H9 (cell line): ENCODE measurements at regions not wholly inside any gene's neighbourhood (a gene's known extent, or its start where the extent isn't known, plus 50 kb on each side); places are given as distances from the start of the nearest gene placed in this dataset.

ENCODE experiments used
- DNase-seq: peaks from one replicate; pipeline ENCODE4 v3.0.0-alpha.2; 2017
- H2AFZ ChIP-seq: one replicate; pipeline ENCODE4 v1.6.1; 2013; ENCODE audit warnings: mild to moderate bottlenecking, low read length, control low read depth, moderate library complexity
- H2AK5ac ChIP-seq: 2 replicates; pipeline ENCODE4 v1.6.1; 2013; ENCODE audit warnings: low read length, control low read depth, mixed read lengths; ENCODE audit not compliant: insufficient read length
- H2BK120ac ChIP-seq: one replicate; pipeline ENCODE4 v1.6.1; 2013; ENCODE audit warnings: low read depth, mild to moderate bottlenecking, low read length, control low read depth, inconsistent platforms; ENCODE audit not compliant: poor library complexity, severe bottlenecking
- H2BK12ac ChIP-seq: 2 replicates; pipeline ENCODE4 v1.6.1; 2013; ENCODE audit warnings: low read length, control low read depth, mixed read lengths, low read depth; ENCODE audit not compliant: insufficient read length
- H2BK15ac ChIP-seq: 2 replicates; pipeline ENCODE4 v1.6.1; 2013; ENCODE audit warnings: low read depth, low read length, control low read depth
- H2BK20ac ChIP-seq: one replicate; pipeline ENCODE4 v1.6.1; 2013; ENCODE audit warnings: low read depth, mild to moderate bottlenecking, low read length, control low read depth, inconsistent platforms; ENCODE audit not compliant: poor library complexity, severe bottlenecking
- H2BK5ac ChIP-seq: 2 replicates; pipeline ENCODE4 v1.6.1; 2013; ENCODE audit warnings: low read length, control low read depth, mixed read lengths; ENCODE audit not compliant: insufficient read length
- H3K14ac ChIP-seq: 2 replicates; pipeline ENCODE4 v1.6.1; 2013; ENCODE audit warnings: low read length, control low read depth; ENCODE audit not compliant: insufficient read depth
- H3K18ac ChIP-seq: 2 replicates; pipeline ENCODE4 v1.6.1; 2013; ENCODE audit warnings: low read depth, mild to moderate bottlenecking, mixed read lengths, low read length, control low read depth; ENCODE audit not compliant: insufficient read length
- H3K23ac ChIP-seq: 2 replicates; pipeline ENCODE4 v1.6.1; 2013; ENCODE audit warnings: low read length, control low read depth, mixed read lengths, low read depth; ENCODE audit not compliant: insufficient read length
- H3K23me2 ChIP-seq: 2 replicates; pipeline ENCODE4 v1.6.1; 2013; ENCODE audit warnings: low read depth, mild to moderate bottlenecking, mixed read lengths, low read length, control low read depth; ENCODE audit not compliant: insufficient read length, poor library complexity, severe bottlenecking
- H3K27ac ChIP-seq: 2 replicates; pipeline ENCODE4 v1.5.1; 2013; ENCODE audit warnings: low read length, control low read depth, mixed read lengths, low read depth; ENCODE audit not compliant: insufficient read length
- H3K27me3 ChIP-seq: 2 replicates; pipeline ENCODE4 v1.6.1; 2013; ENCODE audit warnings: low read length, control low read depth, inconsistent platforms; ENCODE audit not compliant: insufficient read depth
- H3K4ac ChIP-seq: 2 replicates; pipeline ENCODE4 v1.6.1; 2013; ENCODE audit warnings: low read depth, mild to moderate bottlenecking, control low read depth, inconsistent platforms, low read length, moderate library complexity
- H3K4me1 ChIP-seq: 2 replicates; pipeline ENCODE4 v1.6.1; 2013; ENCODE audit warnings: low read length, control low read depth, inconsistent platforms; ENCODE audit not compliant: insufficient read depth
- H3K4me2 ChIP-seq: 2 replicates; pipeline ENCODE4 v1.6.1; 2013; ENCODE audit warnings: low read length, control low read depth, mixed read lengths; ENCODE audit not compliant: insufficient read length, insufficient read depth
- H3K56ac ChIP-seq: 2 replicates; pipeline ENCODE4 v1.6.1; 2013; ENCODE audit warnings: low read depth, mild to moderate bottlenecking, mixed read lengths, low read length, control low read depth; ENCODE audit not compliant: insufficient read length
- H3K79me1 ChIP-seq: 2 replicates; pipeline ENCODE4 v1.6.1; 2013; ENCODE audit warnings: low read depth, mild to moderate bottlenecking, moderate library complexity, low read length, control low read depth, inconsistent platforms; ENCODE audit not compliant: insufficient read depth, poor library complexity, severe bottlenecking
- H3K79me2 ChIP-seq: 2 replicates; pipeline ENCODE4 v1.6.1; 2013; ENCODE audit warnings: low read length, control low read depth, inconsistent platforms; ENCODE audit not compliant: insufficient read depth
- H3K9ac ChIP-seq: 2 replicates; pipeline ENCODE4 v1.6.1; 2013; ENCODE audit warnings: low read length, control low read depth, mixed read lengths; ENCODE audit not compliant: insufficient read length; ENCODE audit errors: extremely low read depth
- H3K9me3 ChIP-seq: one replicate; pipeline ENCODE4 v1.6.1; 2013; ENCODE audit warnings: low read depth, low read length, inconsistent platforms; ENCODE audit not compliant: control insufficient read depth
- H3T11ph ChIP-seq: one replicate; pipeline ENCODE4 v1.6.1; 2013; ENCODE audit warnings: mild to moderate bottlenecking, low read length, control low read depth, inconsistent platforms
- H4K20me1 ChIP-seq: one replicate; pipeline ENCODE4 v1.6.1; 2013; ENCODE audit not compliant: control insufficient read depth, insufficient read length, insufficient read depth
- H4K5ac ChIP-seq: 2 replicates; pipeline ENCODE4 v1.6.1; 2013; ENCODE audit warnings: low read depth, mild to moderate bottlenecking, mixed read lengths, low read length, control low read depth; ENCODE audit not compliant: insufficient read length
- H4K8ac ChIP-seq: replicated peaks from 2 replicates; pipeline ENCODE4 v1.6.1; 2013; ENCODE audit warnings: low read length, control low read depth, mixed read lengths, low read depth; ENCODE audit not compliant: insufficient read length
- H4K91ac ChIP-seq: 2 replicates; pipeline ENCODE4 v1.6.1; 2013; ENCODE audit warnings: low read depth, mild to moderate bottlenecking, moderate library complexity, mixed read lengths, low read length, control low read depth; ENCODE audit not compliant: insufficient read length
- H3K27ac Mint-ChIP-seq, 3 experiments: 2 replicates in 2 of 3; 3 replicates in 1 of 3; pipeline ENCODE4 v1.8.0; 2020 to 2021; ENCODE audit warnings: mixed read lengths in 3 of 3, mild to moderate bottlenecking in 1 of 3, moderate library complexity in 1 of 3
- H3K27me3 Mint-ChIP-seq: 2 replicates; pipeline ENCODE4 v1.8.0; 2021; ENCODE audit warnings: low read depth, mild to moderate bottlenecking, moderate library complexity, mixed read lengths
- H3K36me3 Mint-ChIP-seq, 3 experiments: 2 replicates in 2 of 3; 3 replicates in 1 of 3; pipeline ENCODE4 v1.8.0; 2020 to 2021; ENCODE audit warnings: low read depth in 3 of 3, mixed read lengths in 3 of 3; ENCODE audit not compliant: insufficient read depth in 1 of 3
- H3K4me1 Mint-ChIP-seq, 2 experiments: 2 replicates each; pipeline ENCODE4 v1.8.0; 2020; ENCODE audit warnings: mixed read lengths in 2 of 2
- H3K4me3 Mint-ChIP-seq, 2 experiments: 2 replicates in 1 of 2; 3 replicates in 1 of 2; pipeline ENCODE4 v1.8.0; 2020 to 2021; ENCODE audit warnings: mild to moderate bottlenecking in 2 of 2, mixed read lengths in 2 of 2, moderate library complexity in 1 of 2
- H3K9me3 Mint-ChIP-seq, 2 experiments: 2 replicates in 1 of 2; 3 replicates in 1 of 2; pipeline ENCODE4 v1.8.0; 2020; ENCODE audit warnings: mild to moderate bottlenecking in 2 of 2, mixed read lengths in 2 of 2, moderate library complexity in 1 of 2
- CTCF ChIP-seq: fragments of 200-600 bp; sonication (generic); conservative IDR thresholded peaks from 3 replicates; pipeline ENCODE4 v1.8.0; 2021; ENCODE audit warnings: antibody characterized with exemption, mild to moderate bottlenecking
- WGBS: extraction: QIAGEN DNeasy Blood & Tissue Kit; methylation state at CpG from one replicate; pipeline ENCODE4 v1.1.7; 2013; ENCODE audit warnings: missing lambda C conversion rate, low lambda C conversion rate, mixed read lengths; ENCODE audit not compliant: insufficient read length; ENCODE audit errors: extremely low coverage; 5-methylcytosine and 5-hydroxymethylcytosine counted together

DNA sequence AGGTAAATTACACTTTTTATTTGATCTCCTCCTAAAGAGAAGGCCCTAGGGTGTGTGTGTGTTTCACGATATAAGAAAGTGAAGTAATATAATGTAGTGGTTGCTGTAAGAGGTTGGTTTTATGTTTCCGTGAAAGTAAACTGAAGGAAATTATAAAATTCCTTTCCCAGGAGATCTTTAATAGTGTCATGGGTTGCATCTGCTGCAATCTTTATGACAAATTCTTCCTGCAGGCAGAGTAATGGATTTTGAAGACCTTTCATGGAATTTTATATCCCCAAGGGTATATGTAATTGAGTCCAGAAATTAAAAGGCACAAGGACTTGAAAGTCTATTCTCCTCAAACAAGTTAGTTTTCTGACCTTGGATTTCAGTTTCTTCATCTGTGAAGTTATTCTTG lies 538.6 kb downstream of the ANKRD50 start:
- Mint-ChIP-seq H3K4me1 (no peaks in the 10 kb centered on the region), H3K27me3 (no peaks in the 10 kb centered on the region), H3K27ac (no peak overlapping the region), H3K36me3 (no peaks in the 10 kb centered on the region), H3K9me3 (peaks cover 0 to 4% of the 10 kb centered on the region in 2 experiments; a peak in 2 of 5 replicates), H3K4me3 (no peak overlapping the region)
- no peak overlapping the region for H2AK5ac ChIP-seq
- no peaks in the 10 kb centered on the region for H4K20me1 ChIP-seq
- no peak overlapping the region for H3T11ph ChIP-seq
- H3K9ac ChIP-seq: no peak overlapping the region
- no peaks in the 10 kb centered on the region for H3K79me2 ChIP-seq
- H3K4me1 ChIP-seq: no peaks in the 10 kb centered on the region
- DNase-seq: no peak
- no peaks in the 10 kb centered on the region for H3K27me3 ChIP-seq
- no peak overlapping the region for H2BK5ac ChIP-seq
- no peak overlapping the region for H4K8ac ChIP-seq
- TF ChIP-seq CTCF: no peak
- no peak overlapping the region for H3K23ac ChIP-seq
- no peak overlapping the region for H2BK120ac ChIP-seq
- no peaks in the 10 kb centered on the region for H3K79me1 ChIP-seq
- H3K14ac ChIP-seq: no peak overlapping the region
- H2AFZ ChIP-seq: no peak overlapping the region
- no peak overlapping the region for H3K56ac ChIP-seq
- WGBS: no CpG with 5 or more reads among the region's 2 CpGs
- no peak overlapping the region for H2BK15ac ChIP-seq
- no peak overlapping the region for H4K5ac ChIP-seq
- H3K9me3 ChIP-seq: no peaks in the 10 kb centered on the region
- H3K23me2 ChIP-seq: no peaks in the 10 kb centered on the region
- no peak overlapping the region for H3K4ac ChIP-seq
- no peak overlapping the region for H4K91ac ChIP-seq
- H3K27ac ChIP-seq: no peak overlapping the region
- H2BK12ac ChIP-seq: no peak overlapping the region
- H2BK20ac ChIP-seq: no peak overlapping the region
- no peak overlapping the region for H3K18ac ChIP-seq
- no peak overlapping the region for H3K4me2 ChIP-seq
